HL-60 (cell line): ENCODE measurements at regions not wholly inside any gene's neighbourhood (a gene's known extent, or its start where the extent isn't known, plus 50 kb on each side); places are given as distances from the start of the nearest gene placed in this dataset.

Source experiments
- DNase-seq, 2 experiments: peaks; one replicate each; pipeline ENCODE4 v3.0.0-alpha.2; 2010 to 2020; ENCODE audit warnings: low read depth in 1 of 2, low spot score in 1 of 2
- H3K27ac ChIP-seq: fragments of 250-450 bp; sonication (Bioruptor Pico); replicated peaks from 2 replicates; pipeline ENCODE4 v1.5.1; 2020; ENCODE audit warnings: mild to moderate bottlenecking, moderate library complexity
- H3K27me3 ChIP-seq: fragments of 250-450 bp; sonication (Bioruptor Pico); 2 replicates; pipeline ENCODE4 v1.5.1; 2021; ENCODE audit warnings: mild to moderate bottlenecking, moderate library complexity; ENCODE audit not compliant: insufficient read depth, poor library complexity, severe bottlenecking
- H3K4me3 ChIP-seq: replicated peaks from 2 replicates; pipeline ENCODE4 v1.5.1; 2011; ENCODE audit warnings: mild to moderate bottlenecking, control low read depth, low read length; ENCODE audit not compliant: insufficient read depth
- GABPA ChIP-seq: IDR thresholded peaks from 2 replicates; pipeline ENCODE4 v1.6.1; 2012; ENCODE audit warnings: low read depth
- POLR2AphosphoS5 ChIP-seq: IDR thresholded peaks from 2 replicates; pipeline ENCODE4 v1.6.1; 2012; ENCODE audit warnings: low read depth
- SPI1 ChIP-seq: IDR thresholded peaks from 2 replicates; pipeline ENCODE4 v1.6.1; 2012; ENCODE audit warnings: low read depth, mild to moderate bottlenecking, borderline replicate concordance
- TF ChIP-seq, protein P1 (sequence below): IDR thresholded peaks from one replicate; pipeline ENCODE4 v1.5.1; 2011; ENCODE audit warnings: low read length, control low read depth, inconsistent platforms; ENCODE audit not compliant: insufficient read depth
- TF ChIP-seq, protein P2 (sequence below): IDR thresholded peaks from 2 replicates; pipeline ENCODE4 v1.6.1; 2012; ENCODE audit warnings: low read depth; ENCODE audit not compliant: insufficient replicate concordance

DNA sequence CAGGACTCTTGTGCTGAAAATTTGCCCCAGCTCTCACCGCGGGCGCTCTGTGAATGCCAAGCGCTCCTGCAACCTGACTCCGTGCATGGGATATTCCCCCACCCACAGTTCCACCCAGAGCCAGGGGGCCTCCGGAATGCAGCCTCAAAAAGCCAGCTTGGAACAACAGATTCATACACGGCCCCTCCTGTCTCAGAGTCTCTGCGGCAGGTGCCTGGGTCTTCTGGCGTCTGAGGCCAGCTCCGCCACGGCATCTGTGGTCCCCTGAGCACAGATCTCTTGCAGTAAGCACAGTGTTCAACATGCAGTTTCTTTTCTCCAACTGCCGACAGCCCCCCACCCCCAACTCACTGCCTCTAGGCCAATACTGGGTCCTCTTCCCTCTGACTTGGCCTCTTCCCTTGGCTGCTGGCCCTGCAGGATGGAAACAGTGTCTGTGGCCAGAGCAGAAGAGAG, 355.7 kb upstream of the IRX2 start:
- Histone ChIP-seq H3K27me3 (peaks cover 13% of the 10 kb centered on the region), H3K4me3 (no peak overlapping the region), H3K27ac (no peak overlapping the region)
- no peak for TF ChIP-seq POLR2AphosphoS5
- TF ChIP-seq SPI1 = no peak
- DNase-seq = no peak

GRCh38 chr5:3105581-3105980, 354.1 kb upstream of the IRX2 start:
- no peak for DNase-seq

DNA sequence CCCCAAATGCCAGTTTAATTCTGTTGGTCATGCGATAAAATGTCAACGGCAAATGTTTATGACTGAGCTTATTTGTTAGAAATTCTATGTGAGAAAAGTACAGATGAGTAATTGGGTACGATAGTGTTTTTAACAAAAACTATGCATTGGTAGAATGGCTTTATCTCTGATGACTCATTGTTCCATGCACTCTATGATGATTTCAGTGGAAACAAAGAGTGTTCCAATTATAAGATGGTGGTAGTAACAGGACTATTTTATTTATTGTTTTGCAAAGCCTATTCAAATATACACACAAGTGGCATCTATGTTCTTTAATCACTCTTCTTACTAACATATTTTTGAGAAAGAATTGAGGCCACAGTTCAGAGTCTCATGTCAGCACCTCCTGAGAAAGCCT, 353.7 kb upstream of the IRX2 start:
- H3K4me3 ChIP-seq = no peak overlapping the region
- peaks cover 13% of the 10 kb centered on the region for H3K27me3 ChIP-seq

More at GRCh38 chr5:3105581-3105980, 354.1 kb upstream of the IRX2 start:
- no peak overlapping the region for H3K4me3 ChIP-seq
- H3K27ac ChIP-seq = no peak overlapping the region
- H3K27me3 ChIP-seq = peaks cover 13% of the 10 kb centered on the region
- TF ChIP-seq POLR2AphosphoS5 (no peak), SPI1 (no peak)

GRCh38 chr5:3104429-3105060, 353.1 kb upstream of the IRX2 start:
- Histone ChIP-seq H3K4me3 (no peak overlapping the region), H3K27me3 (peaks cover 13% of the 10 kb centered on the region), H3K27ac (no peak overlapping the region)
- TF ChIP-seq, protein P1, sequence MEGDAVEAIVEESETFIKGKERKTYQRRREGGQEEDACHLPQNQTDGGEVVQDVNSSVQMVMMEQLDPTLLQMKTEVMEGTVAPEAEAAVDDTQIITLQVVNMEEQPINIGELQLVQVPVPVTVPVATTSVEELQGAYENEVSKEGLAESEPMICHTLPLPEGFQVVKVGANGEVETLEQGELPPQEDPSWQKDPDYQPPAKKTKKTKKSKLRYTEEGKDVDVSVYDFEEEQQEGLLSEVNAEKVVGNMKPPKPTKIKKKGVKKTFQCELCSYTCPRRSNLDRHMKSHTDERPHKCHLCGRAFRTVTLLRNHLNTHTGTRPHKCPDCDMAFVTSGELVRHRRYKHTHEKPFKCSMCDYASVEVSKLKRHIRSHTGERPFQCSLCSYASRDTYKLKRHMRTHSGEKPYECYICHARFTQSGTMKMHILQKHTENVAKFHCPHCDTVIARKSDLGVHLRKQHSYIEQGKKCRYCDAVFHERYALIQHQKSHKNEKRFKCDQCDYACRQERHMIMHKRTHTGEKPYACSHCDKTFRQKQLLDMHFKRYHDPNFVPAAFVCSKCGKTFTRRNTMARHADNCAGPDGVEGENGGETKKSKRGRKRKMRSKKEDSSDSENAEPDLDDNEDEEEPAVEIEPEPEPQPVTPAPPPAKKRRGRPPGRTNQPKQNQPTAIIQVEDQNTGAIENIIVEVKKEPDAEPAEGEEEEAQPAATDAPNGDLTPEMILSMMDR = no peak
- TF ChIP-seq GABPA (no peak), POLR2AphosphoS5 (no peak), SPI1 (no peak)
- TF ChIP-seq, protein P2, sequence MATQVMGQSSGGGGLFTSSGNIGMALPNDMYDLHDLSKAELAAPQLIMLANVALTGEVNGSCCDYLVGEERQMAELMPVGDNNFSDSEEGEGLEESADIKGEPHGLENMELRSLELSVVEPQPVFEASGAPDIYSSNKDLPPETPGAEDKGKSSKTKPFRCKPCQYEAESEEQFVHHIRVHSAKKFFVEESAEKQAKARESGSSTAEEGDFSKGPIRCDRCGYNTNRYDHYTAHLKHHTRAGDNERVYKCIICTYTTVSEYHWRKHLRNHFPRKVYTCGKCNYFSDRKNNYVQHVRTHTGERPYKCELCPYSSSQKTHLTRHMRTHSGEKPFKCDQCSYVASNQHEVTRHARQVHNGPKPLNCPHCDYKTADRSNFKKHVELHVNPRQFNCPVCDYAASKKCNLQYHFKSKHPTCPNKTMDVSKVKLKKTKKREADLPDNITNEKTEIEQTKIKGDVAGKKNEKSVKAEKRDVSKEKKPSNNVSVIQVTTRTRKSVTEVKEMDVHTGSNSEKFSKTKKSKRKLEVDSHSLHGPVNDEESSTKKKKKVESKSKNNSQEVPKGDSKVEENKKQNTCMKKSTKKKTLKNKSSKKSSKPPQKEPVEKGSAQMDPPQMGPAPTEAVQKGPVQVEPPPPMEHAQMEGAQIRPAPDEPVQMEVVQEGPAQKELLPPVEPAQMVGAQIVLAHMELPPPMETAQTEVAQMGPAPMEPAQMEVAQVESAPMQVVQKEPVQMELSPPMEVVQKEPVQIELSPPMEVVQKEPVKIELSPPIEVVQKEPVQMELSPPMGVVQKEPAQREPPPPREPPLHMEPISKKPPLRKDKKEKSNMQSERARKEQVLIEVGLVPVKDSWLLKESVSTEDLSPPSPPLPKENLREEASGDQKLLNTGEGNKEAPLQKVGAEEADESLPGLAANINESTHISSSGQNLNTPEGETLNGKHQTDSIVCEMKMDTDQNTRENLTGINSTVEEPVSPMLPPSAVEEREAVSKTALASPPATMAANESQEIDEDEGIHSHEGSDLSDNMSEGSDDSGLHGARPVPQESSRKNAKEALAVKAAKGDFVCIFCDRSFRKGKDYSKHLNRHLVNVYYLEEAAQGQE = no peak
- no peak for DNase-seq

More for the DNA sequence above, 353.7 kb upstream of the IRX2 start:
- TF ChIP-seq POLR2AphosphoS5 (no peak), SPI1 (no peak), GABPA (no peak)
- TF ChIP-seq, protein P1 = no peak
- TF ChIP-seq, protein P2 = no peak
- no peak overlapping the region for H3K27ac ChIP-seq
- no peak for DNase-seq
